ENCODE measurements at regions not wholly inside any gene's neighbourhood (a gene's known extent, or its start where the extent isn't known, plus 50 kb on each side); places are given as distances from the start of the nearest gene placed in this dataset.
A peak's percentile ranks its signal among the peaks of the same experiment; 100 is the strongest.

GRCh38 chr5:117881426-117882230 lies 1106.7 kb downstream of the DTWD2 start:
- DNase-seq = no peak
- Histone ChIP-seq H3K27me3 (ENCODE audit: control insufficient read depth, insufficient read depth, low read length) (no peaks in the 10 kb centered on the region), H3K4me1 (ENCODE audit: control insufficient read depth, insufficient read depth, low read length) (no peaks in the 10 kb centered on the region), H3K9me3 (replicated peaks; ENCODE audit: control insufficient read depth, low read depth, low read length) (no peaks in the 10 kb centered on the region), H3K27ac (ENCODE audit: low read length) (no peak overlapping the region), H3K36me3 (ENCODE audit: control insufficient read depth, insufficient read depth, low read length) (no peaks in the 10 kb centered on the region), H3K4me3 (ENCODE audit: low read length) (no peak overlapping the region)
- 60% methylated on average over 1 of the region's 4 CpGs for whole genome bisulfite sequencing (ENCODE audit: insufficient coverage)

- Histone ChIP-seq H3K36me3 (ENCODE audit: control insufficient read depth, insufficient read depth, low read length) (no peaks in the 10 kb centered on the region), H3K27me3 (ENCODE audit: control insufficient read depth, insufficient read depth, low read length) (no peaks in the 10 kb centered on the region), H3K9me3 (replicated peaks; ENCODE audit: control insufficient read depth, low read depth, low read length) (no peaks in the 10 kb centered on the region), H3K27ac (ENCODE audit: low read length) (no peak overlapping the region), H3K4me3 (ENCODE audit: low read length) (no peak overlapping the region), H3K4me1 (ENCODE audit: control insufficient read depth, insufficient read depth, low read length) (no peaks in the 10 kb centered on the region)
- no peak for DNase-seq
Observed at GRCh38 chr5:117880932-117881331, 1107.4 kb downstream of the DTWD2 start.

GRCh38 chr5:117877731-117878130 lies 1110.6 kb downstream of the DTWD2 start:
- H3K4me3 ChIP-seq (ENCODE audit: low read length) = no peak overlapping the region

GRCh38 chr5:117872798-117873368 lies 1115.5 kb downstream of the DTWD2 start:
- no peaks in the 10 kb centered on the region for H3K4me1 ChIP-seq (ENCODE audit: control insufficient read depth, insufficient read depth, low read length)
- peak overlapping the region; percentile 77 for H3K27ac ChIP-seq (ENCODE audit: low read length)
- no peaks in the 10 kb centered on the region for H3K27me3 ChIP-seq (ENCODE audit: control insufficient read depth, insufficient read depth, low read length)
- no peaks in the 10 kb centered on the region for H3K9me3 ChIP-seq (replicated peaks; ENCODE audit: control insufficient read depth, low read depth, low read length)
- no peaks in the 10 kb centered on the region for H3K36me3 ChIP-seq (ENCODE audit: control insufficient read depth, insufficient read depth, low read length)
- H3K4me3 ChIP-seq (ENCODE audit: low read length) = no peak overlapping the region
- WGBS (ENCODE audit: insufficient coverage) = 100% methylated on average over 1 of the region's 4 CpGs
- DNase-seq = peak; percentile 69

More at GRCh38 chr5:117877731-117878130, 1110.6 kb downstream of the DTWD2 start:
- no peaks in the 10 kb centered on the region for H3K9me3 ChIP-seq (replicated peaks; ENCODE audit: control insufficient read depth, low read depth, low read length)
- DNase-seq = no peak
- no peaks in the 10 kb centered on the region for H3K27me3 ChIP-seq (ENCODE audit: control insufficient read depth, insufficient read depth, low read length)
- H3K4me1 ChIP-seq (ENCODE audit: control insufficient read depth, insufficient read depth, low read length) = no peaks in the 10 kb centered on the region
- H3K36me3 ChIP-seq (ENCODE audit: control insufficient read depth, insufficient read depth, low read length) = no peaks in the 10 kb centered on the region
- no CpG with 5 or more reads among the region's 2 CpGs for WGBS (ENCODE audit: insufficient coverage)
- no peak overlapping the region for H3K27ac ChIP-seq (ENCODE audit: low read length)

- WGBS (ENCODE audit: insufficient coverage) = no CpG with 5 or more reads among the region's 1 CpG
- Histone ChIP-seq H3K36me3 (ENCODE audit: control insufficient read depth, insufficient read depth, low read length) (no peaks in the 10 kb centered on the region), H3K4me3 (ENCODE audit: low read length) (no peak overlapping the region), H3K27ac (ENCODE audit: low read length) (no peak overlapping the region), H3K9me3 (replicated peaks; ENCODE audit: control insufficient read depth, low read depth, low read length) (no peaks in the 10 kb centered on the region), H3K27me3 (ENCODE audit: control insufficient read depth, insufficient read depth, low read length) (no peaks in the 10 kb centered on the region), H3K4me1 (ENCODE audit: control insufficient read depth, insufficient read depth, low read length) (no peaks in the 10 kb centered on the region)
- DNase-seq = no peak
Observed at GRCh38 chr5:117869596-117869995, 1118.8 kb downstream of the DTWD2 start.

GRCh38 chr5:117863586-117864296 lies 1124.6 kb downstream of the DTWD2 start:
- no peaks in the 10 kb centered on the region for H3K36me3 ChIP-seq (ENCODE audit: control insufficient read depth, insufficient read depth, low read length)
- H3K4me1 ChIP-seq (ENCODE audit: control insufficient read depth, insufficient read depth, low read length) = no peaks in the 10 kb centered on the region
- no peak overlapping the region for H3K27ac ChIP-seq (ENCODE audit: low read length)
- H3K9me3 ChIP-seq (replicated peaks; ENCODE audit: control insufficient read depth, low read depth, low read length) = no peaks in the 10 kb centered on the region
- WGBS (ENCODE audit: insufficient coverage) = no CpG with 5 or more reads among the region's 2 CpGs
- DNase-seq = peak; percentile 51
- no peaks in the 10 kb centered on the region for H3K27me3 ChIP-seq (ENCODE audit: control insufficient read depth, insufficient read depth, low read length)
- no peak overlapping the region for H3K4me3 ChIP-seq (ENCODE audit: low read length)

- no peaks in the 10 kb centered on the region for H3K9me3 ChIP-seq (replicated peaks; ENCODE audit: control insufficient read depth, low read depth, low read length)
- WGBS (ENCODE audit: insufficient coverage) = no CpG with 5 or more reads among the region's 1 CpG
Observed at GRCh38 chr5:117860550-117860949, 1127.8 kb downstream of the DTWD2 start.

GRCh38 chr5:117859176-117859575 lies 1129.2 kb downstream of the DTWD2 start:
- H3K4me3 ChIP-seq (ENCODE audit: low read length) = no peak overlapping the region
- peak; percentile 31 for DNase-seq
- H3K4me1 ChIP-seq (ENCODE audit: control insufficient read depth, insufficient read depth, low read length) = no peaks in the 10 kb centered on the region
- WGBS (ENCODE audit: insufficient coverage) = no CpG with 5 or more reads among the region's 1 CpG
- no peaks in the 10 kb centered on the region for H3K9me3 ChIP-seq (replicated peaks; ENCODE audit: control insufficient read depth, low read depth, low read length)
- H3K27ac ChIP-seq (ENCODE audit: low read length) = no peak overlapping the region
- H3K27me3 ChIP-seq (ENCODE audit: control insufficient read depth, insufficient read depth, low read length) = no peaks in the 10 kb centered on the region
- H3K36me3 ChIP-seq (ENCODE audit: control insufficient read depth, insufficient read depth, low read length) = no peaks in the 10 kb centered on the region

More at GRCh38 chr5:117860550-117860949, 1127.8 kb downstream of the DTWD2 start:
- Histone ChIP-seq H3K27me3 (ENCODE audit: control insufficient read depth, insufficient read depth, low read length) (no peaks in the 10 kb centered on the region), H3K4me1 (ENCODE audit: control insufficient read depth, insufficient read depth, low read length) (no peaks in the 10 kb centered on the region), H3K36me3 (ENCODE audit: control insufficient read depth, insufficient read depth, low read length) (no peaks in the 10 kb centered on the region), H3K4me3 (ENCODE audit: low read length) (no peak overlapping the region), H3K27ac (ENCODE audit: low read length) (no peak overlapping the region)
- no peak for DNase-seq

- Histone ChIP-seq H3K36me3 (ENCODE audit: control insufficient read depth, insufficient read depth, low read length) (no peaks in the 10 kb centered on the region), H3K27ac (ENCODE audit: low read length) (no peak overlapping the region), H3K27me3 (ENCODE audit: control insufficient read depth, insufficient read depth, low read length) (no peaks in the 10 kb centered on the region), H3K4me1 (ENCODE audit: control insufficient read depth, insufficient read depth, low read length) (no peaks in the 10 kb centered on the region), H3K4me3 (ENCODE audit: low read length) (no peak overlapping the region), H3K9me3 (replicated peaks; ENCODE audit: control insufficient read depth, low read depth, low read length) (no peaks in the 10 kb centered on the region)
- WGBS (ENCODE audit: insufficient coverage) = 92% methylated on average over 2 of the region's 4 CpGs
- no peak for DNase-seq
Observed at GRCh38 chr5:117856713-117857112, 1131.6 kb downstream of the DTWD2 start.

- Histone ChIP-seq H3K9me3 (replicated peaks; ENCODE audit: control insufficient read depth, low read depth, low read length) (no peaks in the 10 kb centered on the region), H3K36me3 (ENCODE audit: control insufficient read depth, insufficient read depth, low read length) (no peaks in the 10 kb centered on the region), H3K4me1 (ENCODE audit: control insufficient read depth, insufficient read depth, low read length) (no peaks in the 10 kb centered on the region), H3K27ac (ENCODE audit: low read length) (no peak overlapping the region), H3K27me3 (ENCODE audit: control insufficient read depth, insufficient read depth, low read length) (no peaks in the 10 kb centered on the region), H3K4me3 (ENCODE audit: low read length) (no peak overlapping the region)
- peak; percentile 56 for DNase-seq
- 60% methylated on average over 1 of the region's 4 CpGs for WGBS (ENCODE audit: insufficient coverage)
Observed at GRCh38 chr5:117837786-117838185, 1150.6 kb downstream of the DTWD2 start.

Measured in muscle of leg (tissue), 3 donors.